Activated B cell treated with CpG ODN at 0.5 μM for 24 hours (primary cell): ENCODE measurements at regions not wholly inside any gene's neighbourhood (a gene's known extent, or its start where the extent isn't known, plus 50 kb on each side); places are given as distances from the start of the nearest gene placed in this dataset.

ENCODE experiments used
- ATAC-seq: fragments of 200-7000 bp; cut with Tn5 transposase; one replicate; pipeline ENCODE4 v1.10.0; 2021; ENCODE audit warnings: low read depth, mild to moderate bottlenecking, moderate library complexity
- CTCF ChIA-PET: fragments of 350-600 bp; sonication (Branson Sonifier 250); formaldehyde crosslinking; loops from one replicate; lab custom pipeline; 2021; ENCODE audit warnings: antibody characterized with exemption; lab: Charles Lee
- POLR2A ChIA-PET: fragments of 350-600 bp; sonication (Branson Sonifier 250); formaldehyde crosslinking; loops from one replicate; lab custom pipeline; 2021; ENCODE audit warnings: antibody characterized with exemption; lab: Charles Lee
- DNase-seq: peaks from one replicate; pipeline ENCODE4 v3.0.0; 2022
- H3K27ac Mint-ChIP-seq: one replicate; pipeline ENCODE4 v1.8.0; 2020; ENCODE audit warnings: mixed read lengths
- H3K27me3 Mint-ChIP-seq: one replicate; pipeline ENCODE4 v1.8.0; 2021; ENCODE audit warnings: mixed read lengths
- H3K36me3 Mint-ChIP-seq: one replicate; pipeline ENCODE4 v1.8.0; 2021; ENCODE audit warnings: low read depth, mixed read lengths
- H3K4me1 Mint-ChIP-seq: one replicate; pipeline ENCODE4 v1.8.0; 2021; ENCODE audit warnings: mixed read lengths
- H3K4me3 Mint-ChIP-seq: one replicate; pipeline ENCODE4 v1.8.0; 2020; ENCODE audit warnings: mild to moderate bottlenecking, mixed read lengths
- H3K9me3 Mint-ChIP-seq: one replicate; pipeline ENCODE4 v1.8.0; 2020; ENCODE audit warnings: mixed read lengths
- intact Hi-C: fragments of 100-400 bp; cut with micrococcal nuclease; formaldehyde crosslinking; loops from one replicate; pipeline ENCODE4 v1.15.1; 2024
- TF ChIP-seq, protein P1 (sequence below): fragments of 200-600 bp; IDR thresholded peaks from one replicate; pipeline ENCODE4 v1.8.0; 2022; ENCODE audit warnings: antibody characterized with exemption, mild to moderate bottlenecking

DNA sequence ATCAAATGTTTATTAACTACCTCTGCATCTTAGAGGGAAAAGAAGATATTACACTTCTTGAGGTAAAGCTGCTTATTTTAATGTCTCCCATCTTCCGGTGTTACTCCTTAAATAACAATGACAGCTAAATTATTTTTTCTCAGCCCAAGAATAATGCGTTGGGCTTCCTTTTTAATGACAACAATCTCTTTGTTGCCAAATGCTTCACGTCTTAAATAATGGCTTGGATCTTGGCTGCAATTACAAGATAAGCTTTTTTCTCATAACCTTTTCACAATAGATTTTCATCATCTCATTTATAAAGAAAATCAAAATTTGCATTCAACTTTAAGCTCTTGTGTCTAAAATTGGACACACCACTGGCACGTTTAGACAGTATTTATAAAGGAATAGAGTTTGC, 89.2 kb upstream of the COL8A1 start:
- ATAC-seq: no peak
- H3K4me3 Mint-ChIP-seq: no peak overlapping the region
- H3K36me3 Mint-ChIP-seq: no peaks in the 10 kb centered on the region
- no peaks in the 10 kb centered on the region for H3K27me3 Mint-ChIP-seq
- TF ChIP-seq, protein P1, sequence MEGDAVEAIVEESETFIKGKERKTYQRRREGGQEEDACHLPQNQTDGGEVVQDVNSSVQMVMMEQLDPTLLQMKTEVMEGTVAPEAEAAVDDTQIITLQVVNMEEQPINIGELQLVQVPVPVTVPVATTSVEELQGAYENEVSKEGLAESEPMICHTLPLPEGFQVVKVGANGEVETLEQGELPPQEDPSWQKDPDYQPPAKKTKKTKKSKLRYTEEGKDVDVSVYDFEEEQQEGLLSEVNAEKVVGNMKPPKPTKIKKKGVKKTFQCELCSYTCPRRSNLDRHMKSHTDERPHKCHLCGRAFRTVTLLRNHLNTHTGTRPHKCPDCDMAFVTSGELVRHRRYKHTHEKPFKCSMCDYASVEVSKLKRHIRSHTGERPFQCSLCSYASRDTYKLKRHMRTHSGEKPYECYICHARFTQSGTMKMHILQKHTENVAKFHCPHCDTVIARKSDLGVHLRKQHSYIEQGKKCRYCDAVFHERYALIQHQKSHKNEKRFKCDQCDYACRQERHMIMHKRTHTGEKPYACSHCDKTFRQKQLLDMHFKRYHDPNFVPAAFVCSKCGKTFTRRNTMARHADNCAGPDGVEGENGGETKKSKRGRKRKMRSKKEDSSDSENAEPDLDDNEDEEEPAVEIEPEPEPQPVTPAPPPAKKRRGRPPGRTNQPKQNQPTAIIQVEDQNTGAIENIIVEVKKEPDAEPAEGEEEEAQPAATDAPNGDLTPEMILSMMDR: no peak
- ChIA-PET CTCF (no interaction called here), POLR2A (no interaction called here)
- H3K9me3 Mint-ChIP-seq: no peaks in the 10 kb centered on the region
- H3K27ac Mint-ChIP-seq: no peak overlapping the region
- no peak for DNase-seq
- H3K4me1 Mint-ChIP-seq: no peaks in the 10 kb centered on the region
- intact Hi-C loops: no loop called here

DNA sequence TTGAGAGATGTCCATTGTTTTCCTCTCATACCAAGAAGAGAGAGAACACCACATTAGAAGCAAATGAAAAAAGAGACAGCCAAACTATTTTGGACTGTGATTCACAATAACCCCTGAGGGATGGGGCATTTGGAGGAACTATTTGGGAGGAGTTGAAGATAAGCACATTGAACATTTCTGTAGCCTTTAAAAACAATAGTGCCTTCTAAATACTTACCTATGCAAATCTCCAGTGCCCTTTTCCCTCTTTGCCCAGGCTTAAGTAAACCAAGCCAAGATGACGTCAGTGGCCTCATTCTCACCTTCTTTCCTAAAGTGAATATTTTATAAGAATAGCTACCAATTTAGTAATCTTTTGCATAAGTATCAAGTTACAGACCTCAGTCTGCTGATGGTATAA, 89.7 kb upstream of the COL8A1 start:
- Mint-ChIP-seq H3K4me1 (no peaks in the 10 kb centered on the region), H3K27me3 (no peaks in the 10 kb centered on the region), H3K9me3 (no peaks in the 10 kb centered on the region), H3K27ac (no peak overlapping the region), H3K4me3 (no peak overlapping the region), H3K36me3 (no peaks in the 10 kb centered on the region)
- POLR2A ChIA-PET: no interaction called here
- CTCF ChIA-PET: no interaction called here
- TF ChIP-seq, protein P1: no peak
- no peak for DNase-seq
- intact Hi-C loops: no loop called here
- no peak for ATAC-seq

DNA sequence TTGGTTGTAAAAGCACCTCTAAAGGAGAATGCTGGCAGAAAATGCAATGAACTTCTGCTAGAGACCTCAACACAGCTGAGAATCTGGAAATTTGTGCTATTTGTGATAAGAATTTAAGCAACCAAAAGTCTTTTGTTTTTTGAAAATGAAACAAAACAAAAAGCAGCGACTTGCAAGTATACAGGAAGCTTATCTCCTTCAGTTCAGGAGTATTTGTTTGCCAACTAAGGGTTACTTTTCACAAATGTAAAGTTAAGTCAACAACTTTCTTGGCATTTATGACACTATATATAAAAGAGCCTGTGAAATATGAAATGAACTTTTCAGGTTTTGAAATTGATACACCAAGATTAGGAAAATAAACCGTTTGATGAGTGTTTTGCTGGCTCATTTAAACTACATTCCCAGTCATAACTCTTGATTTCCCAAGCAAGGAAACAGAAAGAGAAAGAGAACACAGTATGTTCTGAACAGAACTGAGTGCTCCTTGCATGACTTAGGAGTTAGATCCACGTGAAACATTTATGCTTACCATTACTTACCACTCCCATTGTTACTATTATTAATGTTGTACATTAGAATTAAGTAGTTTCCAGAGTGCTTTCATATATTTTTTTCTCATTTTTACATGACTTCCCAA, 92.3 kb upstream of the COL8A1 start:
- H3K36me3 Mint-ChIP-seq: no peaks in the 10 kb centered on the region
- no peak for DNase-seq

DNA sequence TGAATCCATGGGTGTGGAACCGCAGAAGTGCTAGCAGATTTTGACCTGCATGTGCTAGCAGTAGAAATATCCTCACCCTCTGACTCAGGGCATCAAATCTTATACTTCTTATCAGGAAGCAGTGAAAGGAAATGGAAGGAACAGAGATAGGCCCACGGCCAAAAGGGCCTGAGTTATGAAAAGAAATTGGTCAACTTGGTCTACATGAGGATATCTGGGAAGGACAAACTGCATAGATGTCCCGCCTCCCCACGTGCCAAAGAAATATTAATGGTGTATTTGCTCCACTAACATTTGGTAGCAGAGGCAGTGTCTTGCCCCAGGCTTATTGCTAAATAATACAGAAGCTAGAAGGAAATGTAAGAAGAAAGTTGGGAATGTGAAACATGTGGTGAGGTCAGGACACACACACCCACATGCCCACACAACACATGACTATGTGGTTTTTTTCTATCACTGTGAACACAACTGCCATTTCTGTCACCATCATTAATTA, 93.6 kb upstream of the COL8A1 start:
- Mint-ChIP-seq H3K27ac (no peak overlapping the region), H3K36me3 (no peaks in the 10 kb centered on the region), H3K4me3 (no peak overlapping the region), H3K4me1 (no peaks in the 10 kb centered on the region), H3K9me3 (no peaks in the 10 kb centered on the region), H3K27me3 (no peaks in the 10 kb centered on the region)
- ATAC-seq (no peak), DNase-seq (no peak)
- TF ChIP-seq, protein P1: no peak
- ChIA-PET CTCF (no interaction called here), POLR2A (no interaction called here)
- intact Hi-C loops: no loop called here

More for the DNA sequence above, 92.3 kb upstream of the COL8A1 start:
- intact Hi-C loops: no loop called here
- Mint-ChIP-seq H3K4me1 (no peaks in the 10 kb centered on the region), H3K27ac (no peak overlapping the region), H3K4me3 (no peak overlapping the region), H3K27me3 (no peaks in the 10 kb centered on the region), H3K9me3 (no peaks in the 10 kb centered on the region)
- ChIA-PET POLR2A (no interaction called here), CTCF (no interaction called here)
- TF ChIP-seq, protein P1: no peak
- no peak for ATAC-seq

DNA sequence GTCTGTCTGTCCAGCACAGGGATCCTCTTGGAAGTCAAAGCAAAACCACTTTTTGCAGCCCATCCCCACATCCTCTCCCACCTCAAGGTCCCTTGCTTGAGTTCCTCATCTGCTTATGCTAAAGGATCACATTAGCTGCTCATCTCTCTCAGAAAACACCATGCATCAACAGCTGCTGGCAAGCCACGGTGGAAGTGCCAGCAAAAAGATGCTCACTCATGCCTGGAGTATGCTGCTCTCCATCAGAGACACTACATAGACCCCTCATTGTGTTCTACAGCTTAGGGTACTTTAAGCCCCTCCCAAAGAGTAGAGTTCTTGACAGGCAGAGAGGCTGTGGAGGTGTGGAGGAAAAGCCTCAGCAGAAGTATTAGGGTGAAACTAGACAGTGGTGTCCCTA, 94.6 kb upstream of the COL8A1 start:
- ChIA-PET POLR2A (no interaction called here), CTCF (no interaction called here)
- Mint-ChIP-seq H3K4me3 (no peak overlapping the region), H3K36me3 (no peaks in the 10 kb centered on the region), H3K27me3 (no peaks in the 10 kb centered on the region), H3K4me1 (no peaks in the 10 kb centered on the region), H3K9me3 (no peaks in the 10 kb centered on the region), H3K27ac (no peak overlapping the region)
- DNase-seq (no peak), ATAC-seq (no peak)
- intact Hi-C loops: no loop called here
- TF ChIP-seq, protein P1: no peak
